ENCODE measurements at regions not wholly inside any gene's neighbourhood (a gene's known extent, or its start where the extent isn't known, plus 50 kb on each side); places are given as distances from the start of the nearest gene placed in this dataset.

DNA sequence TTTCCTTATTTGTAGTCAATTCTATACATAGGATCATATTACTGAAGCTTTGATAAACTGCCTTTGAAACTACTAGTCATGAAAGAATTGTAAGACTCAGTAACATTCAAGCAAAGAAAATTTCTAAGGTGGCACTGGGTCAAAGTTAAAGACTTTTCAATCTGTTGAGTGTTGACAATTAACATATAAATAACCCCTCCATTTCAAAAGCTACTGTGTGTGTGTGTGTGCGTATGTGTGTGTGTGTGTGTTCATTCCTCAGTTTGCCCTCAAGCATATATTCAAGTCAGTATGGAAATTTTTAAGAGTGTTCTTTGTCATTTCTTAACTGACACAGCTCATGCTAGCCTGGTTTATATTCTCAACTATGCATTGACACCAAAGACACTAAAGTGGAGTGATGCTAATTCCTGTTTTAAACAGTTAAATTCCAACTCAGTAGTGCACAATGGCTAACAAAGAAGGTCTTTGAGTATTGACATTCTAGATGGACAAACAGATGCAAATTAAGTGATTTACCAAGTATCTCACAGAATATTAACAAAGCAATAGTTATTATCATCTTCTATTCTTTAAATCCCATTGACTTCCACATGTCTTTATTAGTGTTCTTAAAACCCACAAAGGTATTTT lies 314.8 kb upstream of the GRM3 start:
- TF ChIP-seq, protein P1, sequence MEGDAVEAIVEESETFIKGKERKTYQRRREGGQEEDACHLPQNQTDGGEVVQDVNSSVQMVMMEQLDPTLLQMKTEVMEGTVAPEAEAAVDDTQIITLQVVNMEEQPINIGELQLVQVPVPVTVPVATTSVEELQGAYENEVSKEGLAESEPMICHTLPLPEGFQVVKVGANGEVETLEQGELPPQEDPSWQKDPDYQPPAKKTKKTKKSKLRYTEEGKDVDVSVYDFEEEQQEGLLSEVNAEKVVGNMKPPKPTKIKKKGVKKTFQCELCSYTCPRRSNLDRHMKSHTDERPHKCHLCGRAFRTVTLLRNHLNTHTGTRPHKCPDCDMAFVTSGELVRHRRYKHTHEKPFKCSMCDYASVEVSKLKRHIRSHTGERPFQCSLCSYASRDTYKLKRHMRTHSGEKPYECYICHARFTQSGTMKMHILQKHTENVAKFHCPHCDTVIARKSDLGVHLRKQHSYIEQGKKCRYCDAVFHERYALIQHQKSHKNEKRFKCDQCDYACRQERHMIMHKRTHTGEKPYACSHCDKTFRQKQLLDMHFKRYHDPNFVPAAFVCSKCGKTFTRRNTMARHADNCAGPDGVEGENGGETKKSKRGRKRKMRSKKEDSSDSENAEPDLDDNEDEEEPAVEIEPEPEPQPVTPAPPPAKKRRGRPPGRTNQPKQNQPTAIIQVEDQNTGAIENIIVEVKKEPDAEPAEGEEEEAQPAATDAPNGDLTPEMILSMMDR (IDR thresholded peaks at IDR 0.05; ENCODE audit: low read length): no peak
- no peak for TF ChIP-seq EZH2 (IDR thresholded peaks at IDR 0.05; ENCODE audit: borderline replicate concordance, low read length)
- H3K27ac ChIP-seq (ENCODE audit: low read depth, low read length, poor library complexity, severe bottlenecking): no peak overlapping the region
- no peak overlapping the region for H3K9ac ChIP-seq (ENCODE audit: low read length)
- H4K20me1 ChIP-seq (ENCODE audit: insufficient read depth, low read length): no peaks in the 10 kb centered on the region
- no peak overlapping the region for H3K4me3 ChIP-seq (ENCODE audit: low read depth, low read length, poor library complexity, severe bottlenecking)
- H3K27me3 ChIP-seq (ENCODE audit: insufficient read depth, low read length): no peaks in the 10 kb centered on the region
- 0 out of 2 replicates have a peak, but pooled peaks cover 2% of the 10 kb centered on the region for H3K9me2 ChIP-seq (ENCODE audit: low read depth, low read length)
- H3K79me2 ChIP-seq (ENCODE audit: insufficient read depth, low read length): no peaks in the 10 kb centered on the region
- H3K9me3 ChIP-seq (ENCODE audit: low read length): no peaks in the 10 kb centered on the region
- H2AFZ ChIP-seq (ENCODE audit: low read length): no peak overlapping the region
- no peaks in the 10 kb centered on the region; the same call in 1 of the 2 replicates for H3F3A ChIP-seq (ENCODE audit: insufficient read depth, low read length)
- no peak overlapping the region for H3K4me2 ChIP-seq (ENCODE audit: low read length)
- H3K36me3 ChIP-seq (ENCODE audit: insufficient read depth, low read length): no peaks in the 10 kb centered on the region
- H3K4me1 ChIP-seq (ENCODE audit: insufficient read depth, low read length, severe bottlenecking): no peaks in the 10 kb centered on the region

DNA sequence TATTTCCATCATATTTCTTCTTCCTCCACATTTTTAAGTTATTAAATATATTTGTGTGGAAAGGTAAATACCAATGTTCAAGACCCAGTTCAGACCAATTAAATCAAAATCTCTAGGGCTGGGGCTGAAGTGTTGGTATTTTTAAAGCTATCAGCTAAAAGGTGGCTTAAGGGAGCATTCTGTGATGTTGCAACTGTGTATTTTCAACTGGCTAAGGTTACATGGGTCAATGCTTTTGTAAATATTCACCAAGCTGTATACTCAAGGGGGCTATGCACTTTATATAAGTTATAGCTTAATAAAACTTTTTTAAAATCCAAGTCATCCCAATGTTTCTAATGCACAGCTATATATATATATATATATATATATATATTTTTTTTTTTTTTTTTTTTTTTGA lies 316.9 kb upstream of the GRM3 start:
- Histone ChIP-seq H3K79me2 (ENCODE audit: insufficient read depth, low read length) (no peaks in the 10 kb centered on the region), H3K27ac (ENCODE audit: low read depth, low read length, poor library complexity, severe bottlenecking) (no peak overlapping the region), H3K27me3 (ENCODE audit: insufficient read depth, low read length) (no peaks in the 10 kb centered on the region)

DNA sequence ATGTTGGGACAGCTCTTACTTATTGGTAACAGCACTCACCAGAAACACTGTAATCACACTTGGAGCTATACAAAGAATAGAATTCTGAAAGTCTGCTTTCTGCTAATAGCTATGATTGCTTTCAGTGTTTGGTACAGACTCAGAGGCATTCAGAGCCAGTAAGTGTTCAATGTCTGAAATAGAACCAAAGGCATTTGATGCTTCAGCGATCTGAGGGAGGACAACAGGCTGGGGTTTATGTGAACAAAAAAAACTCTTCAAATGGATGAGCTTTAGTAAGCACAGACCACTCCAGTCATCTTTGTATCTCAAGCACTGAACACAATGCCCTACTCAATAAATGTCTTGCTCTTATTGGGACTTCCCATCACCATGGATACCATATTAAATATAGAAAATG lies 322.8 kb upstream of the GRM3 start:
- H3F3A ChIP-seq (ENCODE audit: insufficient read depth, low read length): no peaks in the 10 kb centered on the region
- H3K4me1 ChIP-seq (ENCODE audit: insufficient read depth, low read length, severe bottlenecking): no peaks in the 10 kb centered on the region

More for the DNA sequence above, 316.9 kb upstream of the GRM3 start:
- TF ChIP-seq EZH2 (IDR thresholded peaks at IDR 0.05; ENCODE audit: borderline replicate concordance, low read length): no peak
- TF ChIP-seq, protein P1 (IDR thresholded peaks at IDR 0.05; ENCODE audit: low read length): no peak
- H3K4me2 ChIP-seq (ENCODE audit: low read length): no peak overlapping the region
- H3K36me3 ChIP-seq (ENCODE audit: insufficient read depth, low read length): no peaks in the 10 kb centered on the region
- no peaks in the 10 kb centered on the region for H4K20me1 ChIP-seq (ENCODE audit: insufficient read depth, low read length)
- no peak overlapping the region for H3K9ac ChIP-seq (ENCODE audit: low read length)
- no peak overlapping the region for H2AFZ ChIP-seq (ENCODE audit: low read length)
- H3K9me2 ChIP-seq (ENCODE audit: low read depth, low read length): 0 out of 2 replicates have a peak, but pooled peaks cover 2% of the 10 kb centered on the region
- H3K4me3 ChIP-seq (ENCODE audit: low read depth, low read length, poor library complexity, severe bottlenecking): no peak overlapping the region
- H3K4me1 ChIP-seq (ENCODE audit: insufficient read depth, low read length, severe bottlenecking): no peaks in the 10 kb centered on the region
- H3F3A ChIP-seq (ENCODE audit: insufficient read depth, low read length): no peaks in the 10 kb centered on the region; the same call in 1 of the 2 replicates
- no peaks in the 10 kb centered on the region for H3K9me3 ChIP-seq (ENCODE audit: low read length)

More for the DNA sequence above, 322.8 kb upstream of the GRM3 start:
- Histone ChIP-seq H3K9me2 (ENCODE audit: low read depth, low read length) (no peaks in the 10 kb centered on the region), H3K9me3 (ENCODE audit: low read length) (no peaks in the 10 kb centered on the region), H4K20me1 (ENCODE audit: insufficient read depth, low read length) (no peaks in the 10 kb centered on the region), H2AFZ (ENCODE audit: low read length) (no peak overlapping the region), H3K27me3 (ENCODE audit: insufficient read depth, low read length) (no peaks in the 10 kb centered on the region), H3K4me2 (ENCODE audit: low read length) (no peak overlapping the region), H3K27ac (ENCODE audit: low read depth, low read length, poor library complexity, severe bottlenecking) (no peak overlapping the region), H3K79me2 (ENCODE audit: insufficient read depth, low read length) (no peaks in the 10 kb centered on the region), H3K36me3 (ENCODE audit: insufficient read depth, low read length) (no peaks in the 10 kb centered on the region), H3K4me3 (ENCODE audit: low read depth, low read length, poor library complexity, severe bottlenecking) (no peak overlapping the region), H3K9ac (ENCODE audit: low read length) (no peak overlapping the region)
- no peak for TF ChIP-seq EZH2 (IDR thresholded peaks at IDR 0.05; ENCODE audit: borderline replicate concordance, low read length)
- TF ChIP-seq, protein P1 (IDR thresholded peaks at IDR 0.05; ENCODE audit: low read length): no peak

Data from OCI-LY1 (cell line).